ENCODE measurements at regions not wholly inside any gene's neighbourhood (a gene's known extent, or its start where the extent isn't known, plus 50 kb on each side); places are given as distances from the start of the nearest gene placed in this dataset.
"Not testable (repeated sequence)": the region's sequence is repeated elsewhere in the genome, so short reads cannot be mapped to it uniquely, and the experiment has no call there.

DNA sequence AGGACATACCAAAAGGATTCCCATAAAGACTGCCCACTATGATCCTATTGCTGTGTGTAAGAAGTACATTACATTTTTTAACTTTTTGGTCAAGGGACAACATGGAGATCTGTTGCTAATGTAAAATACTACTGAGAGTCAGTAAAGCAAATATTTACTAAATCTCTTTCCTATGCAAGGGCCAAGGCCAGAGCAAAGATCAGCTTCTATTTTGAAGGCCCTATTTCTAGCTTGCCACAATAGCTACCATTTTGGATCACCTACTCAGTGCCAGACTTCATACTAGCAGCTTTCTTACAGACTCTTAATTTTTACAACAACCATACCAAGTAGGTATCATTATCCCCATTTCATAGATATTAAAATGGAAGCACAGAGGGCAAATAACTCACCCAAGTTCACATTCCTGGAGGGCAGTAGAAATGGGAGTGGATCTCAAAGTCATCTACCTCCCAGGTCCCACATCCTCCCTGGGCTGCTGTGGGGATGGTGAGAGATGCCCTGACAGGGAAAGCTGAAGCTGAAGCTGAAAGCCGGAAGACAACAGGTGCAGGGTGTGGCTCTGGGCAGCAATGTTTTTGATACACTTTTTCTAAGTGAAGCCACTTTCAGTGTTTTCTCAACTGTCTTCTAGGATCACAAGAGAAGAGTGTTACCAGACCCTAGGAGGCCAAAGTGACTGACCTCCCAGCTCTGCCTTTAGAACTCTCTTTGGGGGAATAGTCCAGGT lies 321.2 kb downstream of the UBE3D start:
- DNase-seq = no peak

GRCh38 chr6:82750556-82750955 lies 315.1 kb downstream of the UBE3D start:
- no peak for DNase-seq

- DNase-seq = no peak
These were observed 313.9 kb downstream of the UBE3D start for GRCh38 chr6:82751718-82752117.

- DNase-seq = no peak
These were observed 303.8 kb downstream of the UBE3D start for GRCh38 chr6:82761674-82762345.

- no peak for DNase-seq
These were observed 299.2 kb downstream of the UBE3D start for GRCh38 chr6:82766476-82766875.

- DNase-seq = no peak
These were observed 298.6 kb downstream of the UBE3D start for GRCh38 chr6:82767037-82767436.

DNA sequence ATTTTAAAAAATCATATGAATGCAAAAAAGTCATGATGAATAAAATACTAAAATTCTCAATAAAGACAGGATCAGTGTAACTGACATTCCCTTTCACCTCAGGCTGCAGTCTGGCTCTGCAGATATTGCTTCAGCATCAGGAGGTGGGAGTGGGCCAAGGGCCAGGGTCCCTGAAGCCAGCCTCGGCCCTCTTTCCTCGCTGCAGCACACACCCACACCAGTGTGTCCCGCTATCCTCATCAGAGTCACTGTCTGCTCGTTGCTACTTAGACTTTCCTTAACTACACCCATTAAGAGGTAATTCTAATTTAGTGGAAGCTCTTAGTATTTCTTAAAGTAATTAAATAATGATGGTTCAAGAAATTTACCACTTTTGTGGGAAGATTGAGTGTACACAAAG lies 298.2 kb downstream of the UBE3D start:
- no peak for DNase-seq

- no peak for DNase-seq
These were observed 292.6 kb downstream of the UBE3D start for GRCh38 chr6:82772851-82773717.

DNA sequence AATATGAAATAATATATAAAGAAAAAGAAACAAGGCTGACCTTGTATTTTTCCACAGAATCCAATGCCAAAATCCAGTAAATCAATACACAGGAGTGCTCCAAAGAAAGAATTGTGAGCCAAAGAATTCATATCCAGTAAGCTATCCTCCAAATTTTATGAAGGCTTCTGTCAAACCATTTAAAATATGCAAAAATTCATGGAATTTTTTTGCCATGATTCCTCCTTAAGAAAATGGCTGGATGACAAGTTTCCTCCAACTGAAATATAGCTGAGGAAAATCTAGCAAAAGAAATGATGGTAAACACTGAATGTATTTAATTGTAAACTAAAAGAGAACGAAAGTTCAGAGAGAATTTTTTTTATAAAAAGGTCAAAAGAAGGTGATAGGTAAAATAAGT lies 290.3 kb downstream of the UBE3D start:
- no peak for DNase-seq

DNA sequence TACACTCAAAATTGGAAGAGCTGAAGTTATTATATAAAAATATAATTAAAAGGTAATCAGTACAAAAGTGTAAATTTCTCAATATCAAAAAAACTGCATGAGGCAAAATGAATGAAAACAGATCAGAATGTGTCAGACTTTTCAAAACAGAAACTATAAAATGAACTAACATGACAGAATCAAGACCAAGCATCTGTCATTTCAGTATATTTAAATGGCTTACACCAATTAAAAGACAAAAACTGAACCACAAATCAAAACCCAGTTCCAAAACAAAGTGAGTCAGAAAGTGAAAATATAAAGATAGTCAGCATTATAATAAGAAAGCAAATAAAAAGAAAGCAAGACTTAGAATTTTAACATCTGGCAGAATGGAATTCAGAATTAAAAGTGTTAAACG lies 289.7 kb downstream of the UBE3D start:
- DNase-seq = no peak

- DNase-seq = no peak
These were observed 286.6 kb downstream of the UBE3D start for GRCh38 chr6:82779041-82779440.

GRCh38 chr6:82780334-82780733 lies 285.3 kb downstream of the UBE3D start:
- DNase-seq = no peak

DNA sequence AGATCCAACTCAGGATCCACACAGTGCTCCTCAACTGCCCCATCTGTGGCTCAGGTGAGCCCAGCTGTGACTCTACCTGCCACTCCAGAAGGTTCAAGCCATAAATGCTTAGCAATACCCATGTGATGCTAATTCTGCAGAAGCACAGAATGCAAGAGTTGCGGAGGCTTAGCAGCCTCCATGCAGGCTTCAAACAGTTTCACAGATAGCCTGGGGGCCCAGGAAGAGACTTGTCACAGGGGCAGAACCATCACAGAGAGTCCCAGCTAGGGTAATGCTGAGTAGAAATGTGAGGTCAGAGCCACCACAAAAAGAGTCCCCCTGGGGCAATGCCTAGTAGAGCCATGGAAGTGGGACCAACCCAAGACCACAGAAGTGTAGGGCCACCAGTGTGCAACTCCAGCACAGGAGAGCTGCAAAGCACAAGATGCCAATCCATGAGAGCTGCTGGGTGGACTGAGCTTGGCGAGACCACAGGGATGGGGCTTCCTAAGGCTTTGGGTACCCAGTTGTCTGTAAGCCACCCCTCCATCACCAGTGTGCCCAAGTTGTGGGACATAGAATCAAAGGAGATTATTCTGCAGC lies 283.9 kb downstream of the UBE3D start:
- DNase-seq = no peak

- no peak for DNase-seq
These were observed 281.9 kb downstream of the UBE3D start for GRCh38 chr6:82783587-82784236.

DNA sequence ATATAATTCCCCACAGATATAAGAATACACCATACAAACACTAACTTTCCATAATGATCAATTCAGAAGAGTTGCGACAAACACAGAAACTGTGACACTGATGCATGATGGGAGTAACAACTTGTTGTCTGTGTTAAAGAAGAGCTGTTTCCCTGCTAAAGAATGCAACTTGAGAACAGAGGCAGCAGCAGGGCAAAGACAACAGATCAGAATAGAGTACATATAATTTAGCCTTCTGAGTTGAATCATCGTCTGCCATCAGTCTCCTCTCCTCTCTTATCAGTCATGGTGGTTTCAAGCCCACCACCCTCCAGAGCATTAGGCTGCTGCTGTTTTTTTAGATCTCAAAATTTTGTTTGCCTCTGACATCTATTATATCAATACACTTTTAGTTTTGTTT lies 280.4 kb downstream of the UBE3D start:
- DNase-seq = no peak

GRCh38 chr6:82786248-82786647 lies 279.4 kb downstream of the UBE3D start:
- DNase-seq = no peak

- no peak for DNase-seq
These were observed 269.7 kb downstream of the UBE3D start for GRCh38 chr6:82795940-82796339.

DNA sequence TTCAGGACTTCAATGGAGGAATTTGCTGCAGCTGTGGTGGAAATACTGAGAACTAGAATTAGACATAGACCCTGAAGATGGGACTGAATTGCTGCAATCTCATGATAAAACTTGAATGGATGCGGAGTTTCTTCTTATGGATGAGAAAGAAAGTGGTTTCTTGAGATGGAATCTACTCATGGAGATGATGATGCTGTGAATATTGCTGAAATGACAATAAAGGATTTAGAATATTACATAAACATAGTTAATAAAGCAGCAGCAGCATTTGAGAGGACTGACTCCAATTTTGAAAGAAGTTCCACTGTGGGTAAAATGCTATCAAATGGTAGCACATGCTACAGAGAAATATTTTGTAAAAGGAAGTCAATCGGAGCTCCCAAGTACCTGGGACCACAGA lies 264.6 kb downstream of the UBE3D start:
- no peak for DNase-seq

GRCh38 chr6:82816243-82816642 lies 249.4 kb downstream of the UBE3D start:
- DNase-seq = not testable (repeated sequence)

DNA sequence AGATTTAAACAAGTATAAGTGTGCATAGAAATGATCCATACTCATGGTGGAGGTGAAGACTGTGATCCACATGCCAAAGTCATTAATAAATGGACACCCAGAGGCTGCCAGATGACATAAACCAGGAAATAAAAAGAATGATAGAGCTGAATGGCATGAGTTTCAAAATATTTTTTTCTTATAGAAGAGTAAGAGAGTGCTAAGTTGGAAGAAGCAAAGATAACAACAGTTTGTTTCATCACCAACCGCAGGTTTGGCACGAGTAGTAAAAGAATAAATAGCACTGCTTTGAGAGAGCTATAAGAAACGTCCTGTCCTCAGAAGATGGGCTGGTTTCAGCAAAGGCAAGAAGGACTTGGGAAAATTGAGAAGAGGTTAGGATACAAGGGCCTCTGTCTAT lies 246.9 kb downstream of the UBE3D start:
- no peak for DNase-seq

DNA sequence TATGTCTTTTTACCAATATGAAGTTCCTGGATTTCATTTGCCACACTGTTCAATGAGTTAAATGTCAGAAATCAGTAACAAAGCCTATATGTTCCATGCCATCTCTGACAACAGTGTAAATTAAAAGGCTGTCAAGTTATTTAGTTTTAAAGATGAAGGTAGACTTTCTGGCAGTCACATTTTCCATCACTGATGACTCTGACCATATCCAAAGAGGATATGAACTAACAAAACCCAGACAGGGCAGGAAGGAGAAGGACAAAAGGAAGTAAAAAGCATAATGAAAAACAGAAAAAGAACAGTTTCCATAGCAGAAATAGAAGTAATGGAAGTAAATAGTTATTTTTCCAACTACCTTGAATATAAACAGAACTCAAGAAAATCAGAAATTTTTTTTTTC lies 242.3 kb downstream of the UBE3D start:
- no peak for DNase-seq

GRCh38 chr6:82832811-82833210 lies 232.8 kb downstream of the UBE3D start:
- DNase-seq = no peak

GRCh38 chr6:82833481-82833880 lies 232.2 kb downstream of the UBE3D start:
- no peak for DNase-seq

Measured in stimulated activated CD4-positive, alpha-beta T cell treated with anti-CD3 and anti-CD28 coated beads, Interleukin-1b, Interleukin-23, amount 100 ng/mL, for 48 hours (primary cell).